ENCODE measurements at regions not wholly inside any gene's neighbourhood (a gene's known extent, or its start where the extent isn't known, plus 50 kb on each side); places are given as distances from the start of the nearest gene placed in this dataset.

DNA sequence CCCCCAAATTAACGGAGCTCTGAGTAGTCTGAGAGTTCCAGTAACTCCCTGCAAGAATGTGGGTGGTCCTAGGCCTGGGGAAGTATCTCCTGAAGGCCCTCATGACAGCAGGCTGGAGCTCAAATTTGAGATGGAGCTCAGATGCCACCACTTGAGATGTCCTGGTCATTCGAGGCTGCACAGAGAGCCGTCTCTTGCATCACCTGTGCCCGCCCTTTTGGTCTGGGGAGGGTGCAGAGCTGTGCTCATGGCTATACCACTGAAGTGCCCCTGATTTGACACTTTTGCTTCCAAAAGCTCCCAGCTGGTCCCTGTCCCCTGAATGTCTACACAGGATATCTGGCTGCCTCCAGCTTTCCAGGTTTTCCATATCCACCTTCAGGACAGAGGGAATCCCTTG is 214.0 kb upstream of the B3GAT1 start:
- H3K27me3 ChIP-seq (replicated peaks; ENCODE audit: control insufficient read depth, insufficient read depth, low read length): peaks cover 1% of the 10 kb centered on the region
- TF ChIP-seq CTCF (IDR thresholded peaks at IDR 0.05; ENCODE audit: insufficient read depth, low read length, poor library complexity, severe bottlenecking): no peak
- no peaks in the 10 kb centered on the region for H3K36me3 ChIP-seq (ENCODE audit: control insufficient read depth, insufficient read depth, low read length)
- no peak overlapping the region for H3K4me3 ChIP-seq (replicated peaks; ENCODE audit: low read depth, low read length)
- no peak for DNase-seq (ENCODE audit: extremely low read depth, insufficient read length)

DNA sequence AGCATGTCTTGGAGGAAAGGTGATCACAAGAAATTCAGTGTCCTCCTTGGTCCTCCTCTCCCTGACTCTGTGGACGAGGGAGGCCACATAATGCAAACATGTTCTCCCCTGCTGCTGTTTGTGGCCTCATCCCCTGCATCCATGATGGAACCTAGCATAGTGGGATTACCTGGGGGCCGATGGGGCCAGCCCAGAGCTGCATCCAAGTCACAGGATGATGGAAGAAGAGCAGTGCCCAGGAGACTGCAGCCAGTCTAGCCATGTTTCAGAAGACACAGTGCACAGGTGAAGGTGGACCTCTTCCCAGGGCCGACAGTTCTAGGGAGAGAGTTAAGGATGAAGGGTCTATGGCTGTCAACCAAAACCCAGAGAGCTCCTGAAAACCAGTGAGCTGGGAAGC is 213.6 kb upstream of the B3GAT1 start:
- TF ChIP-seq CTCF (IDR thresholded peaks at IDR 0.05; ENCODE audit: insufficient read depth, low read length, poor library complexity, severe bottlenecking): no peak
- DNase-seq (ENCODE audit: extremely low read depth, insufficient read length): no peak
- Histone ChIP-seq H3K4me3 (replicated peaks; ENCODE audit: low read depth, low read length) (no peak overlapping the region), H3K36me3 (ENCODE audit: control insufficient read depth, insufficient read depth, low read length) (no peaks in the 10 kb centered on the region), H3K27me3 (replicated peaks; ENCODE audit: control insufficient read depth, insufficient read depth, low read length) (peaks cover 1% of the 10 kb centered on the region)

DNA sequence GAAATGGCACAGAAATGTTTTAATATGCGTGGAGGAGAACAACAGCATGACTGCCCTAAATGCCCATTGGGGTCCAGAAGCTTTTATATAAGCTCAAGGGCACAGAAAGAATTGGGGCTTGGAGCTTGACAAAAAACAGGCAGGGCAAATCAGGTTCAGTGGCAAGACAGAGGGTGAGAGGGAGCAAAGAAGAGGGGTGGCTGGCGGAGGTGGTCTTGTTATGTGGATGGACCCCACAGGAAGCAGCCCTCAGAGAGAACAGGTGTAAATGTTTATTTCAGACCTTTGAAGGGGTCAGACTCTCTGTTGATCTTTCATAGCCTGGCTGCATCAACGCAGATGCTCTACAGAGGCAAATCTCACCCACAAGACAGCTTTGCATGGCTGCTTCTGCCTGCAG is 213.1 kb upstream of the B3GAT1 start:
- peaks cover 1% of the 10 kb centered on the region for H3K27me3 ChIP-seq (replicated peaks; ENCODE audit: control insufficient read depth, insufficient read depth, low read length)
- no peak for DNase-seq (ENCODE audit: extremely low read depth, insufficient read length)
- H3K4me3 ChIP-seq (replicated peaks; ENCODE audit: low read depth, low read length): no peak overlapping the region
- no peaks in the 10 kb centered on the region for H3K36me3 ChIP-seq (ENCODE audit: control insufficient read depth, insufficient read depth, low read length)
- no peak for TF ChIP-seq CTCF (IDR thresholded peaks at IDR 0.05; ENCODE audit: insufficient read depth, low read length, poor library complexity, severe bottlenecking)

DNA sequence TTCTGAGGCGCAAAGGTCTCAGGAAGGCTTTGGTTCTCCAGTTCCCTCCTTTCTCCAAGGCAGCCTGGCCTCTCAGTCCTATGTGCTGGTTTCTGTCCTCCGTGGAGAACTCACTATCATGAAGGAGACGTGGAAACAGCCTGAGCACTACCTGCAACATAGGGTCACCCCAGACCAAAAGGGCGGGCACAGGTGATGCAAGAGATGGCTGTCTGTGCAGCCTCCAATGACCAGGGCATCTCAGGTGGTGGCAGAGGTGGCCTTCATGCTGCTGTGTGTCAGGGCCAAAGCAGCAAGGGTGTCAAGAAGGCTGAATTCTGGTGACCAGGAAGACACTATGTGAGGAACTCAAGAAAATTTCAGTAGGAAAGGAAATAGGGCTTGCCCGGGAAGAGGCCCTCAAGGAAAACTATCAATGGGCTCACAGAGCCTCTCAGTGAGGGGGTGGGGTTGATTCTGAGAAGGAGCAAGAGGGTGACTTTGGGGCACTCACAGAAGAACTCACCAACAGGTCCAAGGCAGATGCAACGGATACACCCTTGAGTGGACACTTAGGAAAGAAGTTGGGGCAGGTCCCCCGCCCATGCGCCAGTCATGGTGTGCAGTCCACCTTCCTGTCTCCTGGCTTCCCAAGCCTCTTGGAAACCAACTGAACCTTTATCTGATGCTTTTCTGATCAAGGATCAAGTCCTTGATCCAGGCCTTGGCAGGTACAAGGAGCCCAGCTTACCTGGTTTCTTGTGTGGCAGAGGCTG is 212.3 kb upstream of the B3GAT1 start:
- H3K4me3 ChIP-seq (replicated peaks; ENCODE audit: low read depth, low read length): no peak overlapping the region
- TF ChIP-seq CTCF (IDR thresholded peaks at IDR 0.05; ENCODE audit: insufficient read depth, low read length, poor library complexity, severe bottlenecking): no peak
- DNase-seq (ENCODE audit: extremely low read depth, insufficient read length): no peak
- H3K36me3 ChIP-seq (ENCODE audit: control insufficient read depth, insufficient read depth, low read length): no peaks in the 10 kb centered on the region
- peaks cover 1% of the 10 kb centered on the region for H3K27me3 ChIP-seq (replicated peaks; ENCODE audit: control insufficient read depth, insufficient read depth, low read length)

- Histone ChIP-seq H3K4me3 (replicated peaks; ENCODE audit: low read depth, low read length) (no peak overlapping the region), H3K36me3 (ENCODE audit: control insufficient read depth, insufficient read depth, low read length) (no peaks in the 10 kb centered on the region), H3K27me3 (replicated peaks; ENCODE audit: control insufficient read depth, insufficient read depth, low read length) (peaks cover 1% of the 10 kb centered on the region)
- no peak for TF ChIP-seq CTCF (IDR thresholded peaks at IDR 0.05; ENCODE audit: insufficient read depth, low read length, poor library complexity, severe bottlenecking)
- DNase-seq (ENCODE audit: extremely low read depth, insufficient read length): no peak
These were observed 211.7 kb upstream of the B3GAT1 start for GRCh38 chr11:134623711-134624110.

DNA sequence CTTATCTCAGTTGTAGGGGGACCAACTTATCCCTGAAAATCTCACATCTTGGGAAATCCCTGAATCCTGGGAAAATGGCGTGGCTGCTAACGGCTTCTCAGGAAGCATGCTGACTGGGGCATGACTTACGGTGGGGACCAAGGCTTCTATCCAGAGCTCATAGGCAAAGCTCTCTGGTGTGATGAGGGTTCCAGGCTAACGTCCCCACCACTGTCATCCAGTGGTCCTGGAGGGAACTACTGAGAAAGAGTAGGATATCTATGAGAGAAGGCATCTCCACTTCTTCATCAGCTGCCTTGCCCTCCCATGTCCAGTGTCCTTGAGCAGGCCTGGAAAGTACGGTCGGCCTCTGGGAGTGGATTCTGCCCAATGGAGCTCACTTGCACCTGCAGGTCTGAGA is 210.4 kb upstream of the B3GAT1 start:
- peaks cover 1% of the 10 kb centered on the region for H3K27me3 ChIP-seq (replicated peaks; ENCODE audit: control insufficient read depth, insufficient read depth, low read length)
- no peak overlapping the region for H3K4me3 ChIP-seq (replicated peaks; ENCODE audit: low read depth, low read length)
- no peak for TF ChIP-seq CTCF (IDR thresholded peaks at IDR 0.05; ENCODE audit: insufficient read depth, low read length, poor library complexity, severe bottlenecking)
- no peaks in the 10 kb centered on the region for H3K36me3 ChIP-seq (ENCODE audit: control insufficient read depth, insufficient read depth, low read length)
- no peak for DNase-seq (ENCODE audit: extremely low read depth, insufficient read length)
